HG03457 (cell line): ENCODE measurements at regions not wholly inside any gene's neighbourhood (a gene's known extent, or its start where the extent isn't known, plus 50 kb on each side); places are given as distances from the start of the nearest gene placed in this dataset.

Experiments
- ATAC-seq: cut with Tn5 transposase; IDR thresholded peaks from one replicate; pipeline ENCODE4 v1.9.1; 2021; ENCODE audit warnings: moderate number of reproducible peaks; ENCODE audit not compliant: unreplicated experiment

DNA sequence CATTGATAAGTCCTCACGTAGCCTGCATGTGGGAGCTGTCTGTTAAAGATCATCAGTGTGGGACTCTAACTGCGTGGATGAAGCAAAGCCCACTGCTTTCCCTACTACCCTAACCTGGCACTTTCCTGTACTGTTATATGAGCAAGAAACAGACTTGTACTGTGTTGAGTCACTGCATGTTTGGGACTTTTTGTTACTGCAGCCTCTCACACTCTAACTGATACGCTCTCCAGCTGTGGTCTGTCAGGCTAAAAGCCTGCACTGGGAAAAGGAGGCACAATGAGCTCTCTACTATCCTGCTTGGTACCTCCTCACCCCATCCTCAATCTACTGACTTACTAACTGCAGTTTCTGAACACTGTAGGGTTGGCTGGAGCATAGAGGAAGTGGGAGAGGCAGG is 93.7 kb upstream of the PLET1 start:
- no peak for ATAC-seq

DNA sequence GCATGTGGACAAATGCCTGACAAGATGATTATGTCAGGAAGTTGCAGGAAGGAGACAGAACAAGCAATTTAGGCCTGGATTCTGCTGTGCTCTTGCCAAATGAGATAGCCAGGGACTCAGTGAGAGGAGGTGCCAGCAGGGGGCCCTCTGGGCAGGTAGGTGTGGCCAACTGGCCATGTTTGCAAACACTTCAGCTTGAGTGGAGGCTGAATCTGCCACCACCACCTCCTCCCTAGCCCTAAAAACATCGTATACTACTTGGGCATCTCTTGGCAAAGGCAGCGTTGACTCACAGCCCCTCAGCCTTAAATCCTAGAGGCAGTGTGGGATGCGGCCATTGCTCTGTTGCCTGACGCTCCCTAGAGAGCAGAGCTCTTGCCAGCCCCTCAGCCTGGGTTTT is 95.1 kb upstream of the PLET1 start:
- ATAC-seq: no peak

DNA sequence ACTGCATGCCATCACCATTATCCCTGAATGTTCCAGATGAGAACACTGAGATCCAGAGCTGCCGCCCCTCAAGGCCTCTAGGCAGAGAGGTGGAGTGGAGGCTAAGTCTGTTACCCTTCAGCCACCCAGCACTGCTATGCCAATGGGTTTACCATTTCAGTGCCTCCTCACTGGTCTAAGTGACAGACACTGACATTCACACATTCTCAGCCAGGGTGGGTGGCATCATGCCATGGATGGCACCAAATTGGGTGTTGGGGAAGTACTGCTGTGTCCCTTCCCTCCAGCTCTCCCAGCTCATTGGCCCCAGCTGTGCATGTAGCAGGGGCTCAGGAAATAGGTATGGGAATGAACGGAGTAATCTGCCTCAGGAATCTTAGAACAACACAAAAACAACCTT is 96.8 kb upstream of the PLET1 start:
- no peak for ATAC-seq

DNA sequence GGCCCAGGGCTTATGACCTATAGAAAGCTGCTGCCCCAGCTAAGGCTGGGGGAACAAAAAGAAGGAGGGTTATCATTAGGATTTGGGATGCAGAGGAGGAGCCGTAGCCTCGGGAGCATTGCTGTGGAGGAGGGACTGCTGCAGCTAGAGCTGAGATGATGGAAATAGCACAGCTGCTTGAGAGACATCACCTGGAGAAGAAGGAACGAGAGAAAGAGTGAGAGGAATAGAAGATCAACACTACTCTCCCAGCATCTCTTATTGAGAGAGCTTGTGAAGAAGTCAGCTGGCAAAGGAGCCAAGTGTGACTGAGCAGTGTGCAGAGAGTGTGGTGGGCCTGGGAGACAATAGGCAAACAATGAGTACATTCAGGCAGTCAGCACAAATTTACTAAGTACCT is 100.7 kb upstream of the PLET1 start:
- no peak for ATAC-seq

DNA sequence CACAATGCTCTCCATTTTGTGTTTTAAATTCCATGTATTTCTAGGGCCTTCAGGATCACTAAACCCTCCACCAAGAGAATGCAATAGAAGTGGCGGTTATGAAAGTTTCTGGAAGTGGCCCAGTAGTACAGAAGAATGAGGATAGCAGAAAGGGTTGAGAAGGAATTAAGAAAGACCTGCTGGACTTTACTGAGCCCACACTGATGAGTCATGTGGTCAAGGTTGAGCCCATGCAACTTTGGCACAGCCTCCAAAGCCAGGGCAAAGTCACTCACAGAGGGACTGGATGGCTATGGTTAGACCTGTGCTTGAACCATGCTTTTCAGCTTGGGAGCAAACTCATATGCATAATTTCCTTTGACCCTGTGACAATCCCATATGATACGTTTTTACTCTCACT is 102.9 kb upstream of the PLET1 start:
- no peak for ATAC-seq

DNA sequence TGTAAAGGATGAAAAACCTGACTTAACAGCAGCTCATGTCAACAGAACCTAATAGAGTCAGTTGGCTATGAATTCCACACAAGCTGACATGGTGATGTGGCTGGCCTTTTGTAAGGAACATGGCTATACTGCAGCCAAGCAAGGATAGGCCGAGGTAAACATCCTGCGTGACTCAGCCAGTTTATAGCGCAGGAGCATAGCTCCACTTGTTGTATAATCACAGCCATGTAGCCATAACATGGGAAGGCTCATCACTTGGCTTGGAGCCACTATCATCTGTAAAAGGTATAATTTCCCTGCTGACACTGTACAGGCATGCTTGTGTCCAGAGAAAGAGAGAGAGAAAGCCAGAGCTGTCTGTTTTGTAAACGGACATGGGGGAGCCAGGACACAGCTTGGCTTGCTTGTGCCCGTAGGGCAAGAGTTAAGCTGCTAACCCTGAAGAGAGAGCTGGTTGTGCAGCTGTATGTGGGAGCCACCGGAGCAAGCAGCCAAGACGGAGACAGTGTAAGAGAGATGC is 104.4 kb upstream of the PLET1 start:
- no peak for ATAC-seq

DNA sequence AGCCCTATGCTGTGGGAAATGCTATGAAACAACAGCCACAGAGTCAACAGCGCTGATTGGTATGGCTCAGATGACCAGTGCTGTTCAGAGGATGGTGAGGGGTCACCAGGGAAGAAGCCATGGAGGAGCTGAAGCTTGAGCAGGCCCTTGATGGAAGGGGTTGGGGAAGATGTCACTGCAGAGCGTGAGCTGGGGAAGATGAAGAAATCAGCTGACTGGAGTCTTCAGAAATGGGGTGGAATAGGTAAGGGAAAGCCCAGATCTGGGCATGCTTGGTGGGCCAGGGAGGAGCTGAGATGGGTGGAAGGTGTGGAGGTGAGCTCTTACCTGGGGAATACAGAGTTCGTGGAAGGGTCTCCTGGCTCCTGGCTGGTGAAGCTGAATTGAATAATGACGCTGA is 105.4 kb upstream of the PLET1 start:
- ATAC-seq: no peak

DNA sequence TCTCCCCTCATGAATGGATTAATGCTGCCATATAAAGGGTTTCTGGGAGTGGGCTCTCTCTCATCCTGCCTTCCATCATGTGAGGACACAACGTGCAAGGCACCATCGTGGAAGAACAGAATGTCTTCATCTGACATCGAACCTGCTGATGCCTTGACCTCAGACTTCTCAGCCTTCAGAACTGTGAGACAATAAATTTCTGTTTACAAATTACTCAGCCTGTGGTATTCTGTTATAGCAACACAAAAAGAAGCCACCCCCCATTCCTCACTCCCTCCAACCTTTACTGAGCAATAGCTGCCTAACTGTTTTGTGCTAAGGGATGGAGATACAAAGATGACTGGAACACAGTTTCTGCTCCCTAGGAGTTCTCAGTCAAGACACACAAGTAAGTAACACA is 106.1 kb upstream of the PLET1 start:
- no peak for ATAC-seq

DNA sequence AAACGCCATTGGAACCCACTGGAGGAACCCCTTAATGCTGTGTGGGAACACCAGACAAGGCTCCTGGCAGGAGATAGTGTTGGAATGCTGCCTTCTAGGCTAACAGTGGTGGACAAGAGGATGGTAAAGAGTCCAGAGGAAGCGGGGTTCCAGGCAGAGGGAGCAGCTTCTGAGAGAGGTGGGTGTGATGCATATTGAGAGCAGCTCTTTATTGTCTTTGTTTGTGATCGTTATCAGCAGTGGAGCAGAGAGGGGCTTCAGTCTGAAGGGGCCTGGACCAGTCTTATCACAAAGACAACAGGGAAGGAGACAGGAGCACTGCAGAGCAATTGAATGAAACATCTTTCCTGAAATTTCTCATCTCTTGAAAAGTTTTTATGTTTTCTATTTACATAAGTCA is 106.8 kb upstream of the PLET1 start:
- ATAC-seq: no peak

DNA sequence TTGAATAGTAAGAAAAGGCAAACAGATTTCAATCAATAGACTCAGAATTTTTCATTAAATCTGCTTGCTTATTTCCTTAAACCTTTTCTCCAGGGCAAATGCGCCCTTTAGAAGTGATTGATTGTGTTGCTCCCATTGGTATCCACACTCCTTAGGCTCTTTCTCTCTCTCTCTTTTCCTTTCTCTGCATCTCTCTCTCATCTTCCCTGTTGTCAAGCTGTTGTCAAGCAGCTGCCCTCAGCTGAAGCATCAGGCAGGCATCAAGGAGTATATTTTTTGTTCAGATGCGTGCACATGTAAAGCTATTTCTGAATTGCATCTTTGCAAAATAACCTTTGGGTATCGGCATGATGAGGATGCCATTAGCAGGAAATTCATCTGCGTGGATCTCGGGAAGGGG is 107.2 kb upstream of the PLET1 start:
- no peak for ATAC-seq

DNA sequence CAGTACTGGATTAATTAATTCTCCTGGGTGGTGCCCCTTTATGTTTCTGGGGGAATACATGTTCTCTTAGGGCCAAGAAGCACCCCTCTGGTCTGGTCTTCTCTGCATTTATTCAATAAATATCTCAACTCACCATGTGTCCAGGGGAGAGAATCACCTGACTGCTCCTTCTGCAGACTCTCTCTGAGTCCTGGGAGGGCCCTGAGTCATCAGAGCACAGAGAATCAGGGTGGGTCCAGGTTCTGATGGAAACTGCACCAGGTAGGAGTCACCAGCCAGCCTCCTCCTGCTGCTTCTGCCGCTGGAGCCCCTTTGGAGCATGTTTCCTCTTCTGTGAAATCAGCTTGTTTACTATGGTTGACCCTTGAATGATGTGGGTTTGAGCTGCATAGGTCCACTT is 107.7 kb upstream of the PLET1 start:
- ATAC-seq: no peak

DNA sequence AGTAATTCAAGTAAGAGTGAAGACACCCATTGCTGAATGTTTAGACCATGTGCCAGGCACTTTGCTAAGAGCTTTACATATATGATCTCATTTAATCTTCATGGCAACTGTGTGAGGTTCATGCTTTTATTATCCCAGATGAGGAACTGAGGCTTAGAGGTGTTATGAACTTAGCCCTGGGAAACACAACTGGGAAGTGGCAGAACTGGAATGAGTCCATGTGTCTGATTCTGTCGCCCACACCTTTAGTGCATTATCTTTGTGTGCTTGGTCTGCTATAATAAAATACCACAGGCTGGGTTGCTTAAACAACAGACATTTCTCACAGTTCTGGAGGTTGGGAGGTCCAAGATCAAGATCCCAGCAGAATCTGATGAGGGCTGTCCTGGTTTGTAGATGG is 108.7 kb upstream of the PLET1 start:
- no peak for ATAC-seq

DNA sequence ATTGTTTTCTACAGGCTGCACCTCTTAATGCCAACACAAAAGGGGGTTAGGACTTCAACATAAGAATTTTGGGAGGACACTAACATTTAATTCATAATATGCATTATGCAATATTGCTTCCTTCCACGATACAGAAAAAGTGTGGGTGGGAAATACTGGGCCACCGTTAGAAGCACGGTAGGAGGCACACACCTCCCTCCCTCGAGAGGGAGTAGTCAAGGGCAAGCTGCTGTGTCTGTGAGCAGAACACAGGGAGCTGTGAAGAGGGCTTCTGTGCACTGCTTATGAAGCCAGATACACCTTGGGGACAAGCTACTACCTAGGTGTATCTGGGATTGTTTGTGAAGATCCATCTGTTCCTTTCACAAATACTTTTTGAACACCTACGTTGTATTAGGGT is 109.3 kb upstream of the PLET1 start:
- ATAC-seq: no peak

DNA sequence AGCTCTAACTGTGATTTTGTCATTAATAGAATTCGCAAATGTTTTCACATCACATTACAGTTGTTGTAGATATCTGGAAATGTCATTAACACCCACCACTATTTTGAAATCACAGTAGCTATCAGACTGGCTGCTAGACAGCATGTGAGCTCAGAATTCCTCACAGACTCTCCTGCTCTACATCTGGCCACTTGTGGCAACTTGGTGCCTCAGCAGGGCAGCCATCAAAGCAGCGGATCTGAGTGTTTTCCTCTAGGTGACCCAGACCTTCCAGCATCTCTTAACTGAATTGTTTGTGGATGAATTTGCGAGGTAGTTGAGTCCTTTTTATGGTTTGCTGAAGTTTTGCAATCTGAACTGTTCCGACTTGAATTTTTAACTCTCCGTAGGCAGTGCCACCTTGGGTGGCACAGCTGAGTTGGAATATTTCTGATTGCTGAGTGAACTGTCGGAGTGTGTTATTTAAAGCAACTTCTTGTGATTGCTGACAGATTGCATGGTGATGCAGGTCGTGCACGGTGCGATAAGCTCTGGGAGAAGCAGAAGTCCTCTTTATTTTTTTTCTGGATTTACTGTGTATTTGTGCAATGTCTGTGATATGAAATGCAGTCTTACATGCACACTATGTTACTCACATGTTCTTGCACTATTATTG is 114.0 kb upstream of the PLET1 start:
- ATAC-seq: no peak

DNA sequence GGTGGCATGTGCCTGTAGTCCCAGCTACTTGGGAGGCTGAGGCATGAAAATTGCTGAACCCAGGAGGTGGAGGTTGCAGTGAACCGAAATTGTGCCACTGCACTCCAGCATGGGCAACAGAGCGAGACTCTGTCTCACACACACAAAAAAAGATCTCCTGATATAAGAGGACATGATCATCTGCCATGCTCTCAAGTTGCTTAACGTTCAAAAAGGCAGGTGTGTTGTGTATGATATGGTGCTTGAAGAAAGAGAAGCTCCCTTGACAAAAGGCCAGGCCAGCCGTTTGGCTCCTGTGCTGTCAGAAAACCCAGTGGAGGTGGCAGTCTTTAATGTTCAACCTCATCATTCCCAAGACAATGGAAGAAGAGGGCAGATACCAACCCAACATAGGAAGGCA is 117.3 kb upstream of the PLET1 start:
- ATAC-seq: no peak

DNA sequence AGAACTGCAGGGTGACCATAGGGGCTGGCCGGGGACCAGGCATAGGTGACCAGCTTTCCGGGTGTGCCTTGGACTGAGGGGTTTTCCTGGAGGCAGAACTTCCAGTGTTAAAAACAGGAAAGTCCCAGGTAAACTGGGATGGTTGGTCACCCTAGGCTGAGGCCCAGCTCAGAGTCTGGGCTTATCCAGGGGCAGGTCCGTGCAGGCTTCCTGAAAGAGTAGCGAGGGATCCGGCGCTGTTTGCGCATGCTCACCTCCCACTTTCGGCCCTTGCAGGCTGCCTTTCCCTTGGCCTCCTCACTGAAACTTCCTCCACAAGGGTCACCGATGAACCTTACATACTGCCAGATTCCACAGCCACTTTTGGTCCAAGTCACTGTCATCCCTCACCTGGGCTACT is 119.8 kb upstream of the PLET1 start:
- ATAC-seq: no peak

DNA sequence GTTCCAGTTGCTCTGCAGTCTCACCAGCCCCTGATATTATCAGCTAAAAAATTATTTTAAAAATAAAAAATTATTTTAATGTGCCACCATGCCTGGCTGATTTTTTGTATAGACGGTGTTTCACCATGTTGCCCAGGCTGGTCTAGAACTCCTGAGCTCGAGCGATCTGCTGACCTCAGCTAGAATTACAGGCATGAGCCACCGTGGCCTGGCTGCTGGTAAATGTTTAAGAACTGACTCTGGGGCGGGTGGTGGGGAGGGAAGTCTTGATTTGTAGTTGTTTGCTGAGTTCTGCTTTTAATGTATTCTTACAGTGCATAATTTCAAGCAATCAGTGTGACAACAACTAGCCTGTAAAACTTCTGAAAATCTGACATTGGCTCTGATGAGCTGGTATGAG is 120.9 kb upstream of the PLET1 start:
- no peak for ATAC-seq

DNA sequence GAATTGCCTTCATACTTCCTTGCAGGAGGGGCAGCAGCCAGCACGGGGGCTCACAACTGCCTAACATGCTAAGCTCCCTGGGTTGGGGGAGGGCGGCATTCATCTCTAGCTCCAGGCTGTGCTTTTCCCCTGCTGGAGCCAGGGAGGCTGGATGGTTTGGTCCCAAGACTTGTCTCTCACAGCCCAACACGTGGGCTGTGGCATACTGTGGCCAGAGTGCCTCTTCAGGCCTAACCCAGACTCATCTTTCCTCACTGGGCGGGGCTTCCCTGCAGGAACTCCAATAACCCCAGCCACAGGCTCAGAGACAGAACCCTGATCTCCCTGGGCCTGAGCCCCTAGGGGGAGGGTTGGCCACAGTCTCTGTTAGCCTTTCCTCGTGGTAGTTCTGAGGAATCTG is 121.9 kb upstream of the PLET1 start:
- ATAC-seq: no peak

DNA sequence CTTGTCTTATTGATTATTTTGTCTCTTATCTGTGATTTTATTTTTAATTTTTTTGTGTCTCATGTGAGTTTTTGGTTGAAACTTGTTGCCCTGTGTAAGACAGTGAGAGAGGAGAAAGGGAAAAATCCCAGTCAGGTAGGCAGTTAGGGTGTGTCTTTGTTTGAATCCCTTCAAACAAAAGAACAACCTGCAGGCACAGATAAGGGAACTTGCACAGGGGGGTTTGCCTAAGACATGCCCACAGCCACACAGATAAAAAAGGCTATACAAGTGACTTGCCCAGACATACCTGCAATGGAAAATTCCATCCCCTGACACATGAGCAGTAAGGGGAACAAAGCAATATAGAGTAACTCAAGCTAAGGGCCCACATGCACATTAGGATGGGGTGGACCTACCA is 127.8 kb upstream of the PLET1 start:
- ATAC-seq: no peak

DNA sequence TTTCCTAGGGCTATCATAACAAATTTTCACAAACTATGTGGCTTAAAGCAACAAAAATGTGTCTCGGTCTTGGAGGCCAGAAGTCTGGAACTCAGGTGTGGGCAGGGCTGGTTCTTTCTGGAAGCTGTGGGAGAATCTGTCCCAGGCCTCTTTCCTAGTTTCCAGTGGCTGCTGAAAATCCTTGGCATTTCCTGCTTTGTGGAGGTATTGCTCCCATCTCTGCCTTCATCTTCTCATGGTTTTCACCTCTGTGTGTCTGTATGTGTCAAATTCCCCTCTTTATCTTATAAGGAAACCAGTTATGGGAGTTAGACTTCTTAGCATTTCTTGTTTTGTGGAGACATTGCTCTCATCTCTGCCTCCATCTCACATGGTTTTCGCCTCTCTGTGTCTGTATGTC is 130.4 kb upstream of the PLET1 start:
- no peak for ATAC-seq

DNA sequence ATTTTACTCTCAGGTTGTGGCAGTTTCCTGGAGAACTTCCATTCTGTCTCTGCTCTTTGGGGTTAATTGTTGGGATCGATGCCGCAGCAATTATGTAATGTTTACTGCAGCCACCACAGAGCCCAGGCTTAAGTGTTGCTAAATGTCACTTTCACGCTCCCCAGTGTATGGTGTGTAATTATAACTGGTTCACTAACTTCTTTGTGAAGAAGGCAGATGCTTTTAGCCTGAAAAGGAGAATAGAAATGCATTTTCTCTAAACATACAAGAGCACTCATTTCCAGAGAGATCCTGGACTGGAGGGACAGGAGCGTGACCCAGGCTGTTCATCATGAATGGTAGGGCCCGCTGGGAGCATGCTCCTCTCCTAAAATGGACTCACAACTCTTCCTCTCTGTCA is 132.2 kb upstream of the PLET1 start:
- no peak for ATAC-seq

DNA sequence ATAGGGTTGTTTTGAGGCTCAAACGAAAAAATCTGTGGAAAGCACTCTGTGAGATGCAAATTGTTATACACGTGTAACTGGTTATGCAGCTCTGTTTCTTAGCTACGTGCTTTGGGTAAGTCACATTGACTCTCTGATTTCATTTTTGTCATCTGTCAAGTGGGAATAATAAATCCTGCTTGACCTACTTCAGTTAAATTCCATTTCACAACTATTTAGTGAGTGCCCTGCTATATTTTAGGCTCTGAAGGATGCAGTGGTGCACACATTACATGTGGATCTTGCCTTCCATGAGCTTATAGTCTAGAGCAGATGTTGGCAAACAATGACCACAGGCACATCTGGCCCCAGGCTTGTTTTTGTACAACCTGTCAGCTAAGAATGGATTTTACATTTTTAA is 133.6 kb upstream of the PLET1 start:
- ATAC-seq: no peak

DNA sequence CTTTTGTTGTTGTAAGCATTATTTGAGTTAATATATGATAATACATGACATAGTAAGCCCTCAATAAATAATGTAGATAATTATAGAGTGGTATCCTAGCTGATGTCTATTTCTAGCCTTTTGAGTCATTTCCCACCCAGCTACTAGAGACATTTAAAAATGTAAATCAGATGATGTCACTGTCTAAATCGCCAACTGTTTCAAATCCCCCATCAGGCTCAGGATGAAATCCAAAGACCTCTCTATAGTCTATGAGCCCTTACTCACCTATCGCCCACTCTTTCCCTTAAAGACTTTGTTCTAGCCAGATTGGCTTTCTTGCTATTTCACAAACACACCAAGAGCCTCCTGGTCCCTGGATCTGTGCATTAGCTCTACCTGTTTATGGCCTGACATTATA is 135.4 kb upstream of the PLET1 start:
- ATAC-seq: no peak
